Mesendoderm (in vitro differentiated cells): ENCODE measurements at regions not wholly inside any gene's neighbourhood (a gene's known extent, or its start where the extent isn't known, plus 50 kb on each side); places are given as distances from the start of the nearest gene placed in this dataset.

Experiments used
- DNase-seq: peaks from one replicate; pipeline ENCODE4 v3.0.0; 2013
- H2AK5ac ChIP-seq: 2 replicates; pipeline ENCODE4 v1.6.1; 2013; ENCODE audit warnings: low read length, inconsistent platforms
- H2BK120ac ChIP-seq: 2 replicates; pipeline ENCODE4 v1.6.1; 2013; ENCODE audit warnings: low read depth, mild to moderate bottlenecking, low read length, moderate library complexity, mixed read lengths
- H2BK15ac ChIP-seq: replicated peaks from 2 replicates; pipeline ENCODE4 v1.6.1; 2013; ENCODE audit warnings: low read depth, mild to moderate bottlenecking, moderate library complexity
- H2BK5ac ChIP-seq: 2 replicates; pipeline ENCODE4 v1.6.1; 2013; ENCODE audit warnings: low read length, inconsistent platforms
- H3K18ac ChIP-seq: 2 replicates; pipeline ENCODE4 v1.6.1; 2013; ENCODE audit warnings: mild to moderate bottlenecking, low read length, mixed read lengths
- H3K23ac ChIP-seq: one replicate; pipeline ENCODE4 v1.6.1; 2013; ENCODE audit warnings: low read length
- H3K27ac ChIP-seq: 2 replicates; pipeline ENCODE4 v1.5.1; 2013; ENCODE audit warnings: low read depth, mild to moderate bottlenecking, inconsistent platforms, low read length, moderate library complexity
- H3K27me3 ChIP-seq: 2 replicates; pipeline ENCODE4 v1.6.1; 2013; ENCODE audit warnings: low read length, control low read depth, mild to moderate bottlenecking, inconsistent platforms; ENCODE audit not compliant: insufficient read depth, poor library complexity
- H3K36me3 ChIP-seq: 2 replicates; pipeline ENCODE4 v1.6.1; 2013; ENCODE audit warnings: low read length, inconsistent platforms; ENCODE audit not compliant: control insufficient read depth, insufficient read depth
- H3K4ac ChIP-seq: one replicate; pipeline ENCODE4 v1.6.1; 2013; ENCODE audit warnings: low read depth, mild to moderate bottlenecking, low read length, moderate library complexity
- H3K4me1 ChIP-seq: 2 replicates; pipeline ENCODE4 v1.6.1; 2013; ENCODE audit warnings: low read depth, low read length, inconsistent platforms; ENCODE audit not compliant: control insufficient read depth
- H3K4me2 ChIP-seq: 2 replicates; pipeline ENCODE4 v1.6.1; 2013; ENCODE audit warnings: low read length
- H3K4me3 ChIP-seq: 2 replicates; pipeline ENCODE4 v1.5.1; 2013; ENCODE audit warnings: mild to moderate bottlenecking, low read length
- H3K56ac ChIP-seq: one replicate; pipeline ENCODE4 v1.6.1; 2013; ENCODE audit warnings: low read length
- H3K79me1 ChIP-seq: 2 replicates; pipeline ENCODE4 v1.6.1; 2013; ENCODE audit warnings: low read length, inconsistent platforms
- H3K79me2 ChIP-seq: 2 replicates; pipeline ENCODE4 v1.6.1; 2013; ENCODE audit warnings: mild to moderate bottlenecking, low read length; ENCODE audit not compliant: control insufficient read depth, insufficient read depth
- H3K9ac ChIP-seq: 2 replicates; pipeline ENCODE4 v1.6.1; 2013; ENCODE audit warnings: low read length, inconsistent platforms
- H4K5ac ChIP-seq: one replicate; pipeline ENCODE4 v1.6.1; 2013; ENCODE audit warnings: low read length
- H4K8ac ChIP-seq: one replicate; pipeline ENCODE4 v1.6.1; 2013; ENCODE audit warnings: low read depth, mild to moderate bottlenecking, control low read depth, low read length, moderate library complexity
- WGBS: extraction: QIAGEN DNeasy Blood & Tissue Kit; methylation state at CpG from one replicate; pipeline ENCODE4 v1.1.7; 2013; ENCODE audit warnings: low lambda C conversion rate, missing lambda C conversion rate; ENCODE audit not compliant: insufficient coverage; ENCODE audit errors: extremely low coverage; 5-methylcytosine and 5-hydroxymethylcytosine counted together

DNA sequence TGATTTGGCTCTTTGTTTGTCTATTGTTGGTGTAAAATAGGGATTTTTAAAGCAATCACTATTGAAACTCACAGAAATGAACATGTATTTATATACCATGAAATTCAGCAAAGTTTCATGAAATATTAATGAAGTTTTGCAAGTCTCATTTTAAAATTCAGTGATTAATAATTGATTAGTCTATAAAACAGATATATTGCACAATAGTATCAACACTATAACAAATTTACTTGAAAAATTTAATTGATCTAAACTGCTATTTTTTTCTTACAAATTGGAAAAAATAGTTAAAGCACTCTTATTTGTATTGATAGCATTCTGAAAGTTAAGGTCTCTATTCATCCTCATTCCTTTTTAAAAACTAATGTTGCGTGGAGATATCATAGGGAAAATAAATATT is 121.0 kb upstream of the PCDH9 start:
- H3K79me1 ChIP-seq = no peaks in the 10 kb centered on the region
- no peak overlapping the region for H3K56ac ChIP-seq
- no peak overlapping the region for H3K4me2 ChIP-seq
- H3K9ac ChIP-seq = no peak overlapping the region
- no peak overlapping the region for H3K23ac ChIP-seq
- no peak overlapping the region for H2BK120ac ChIP-seq
- H4K8ac ChIP-seq = no peak overlapping the region
- no peak overlapping the region for H2BK5ac ChIP-seq
- H3K27ac ChIP-seq = no peak overlapping the region
- no peaks in the 10 kb centered on the region for H3K79me2 ChIP-seq
- no peak overlapping the region for H3K4me3 ChIP-seq
- H4K5ac ChIP-seq = no peak overlapping the region
- H3K4me1 ChIP-seq = no peaks in the 10 kb centered on the region
- no CpG with 5 or more reads among the region's 1 CpG for WGBS
- no peak overlapping the region for H3K18ac ChIP-seq
- no peak overlapping the region for H2BK15ac ChIP-seq
- no peak overlapping the region for H2AK5ac ChIP-seq
- H3K36me3 ChIP-seq = no peaks in the 10 kb centered on the region
- no peaks in the 10 kb centered on the region for H3K27me3 ChIP-seq
- no peak for DNase-seq
- H3K4ac ChIP-seq = no peak overlapping the region

DNA sequence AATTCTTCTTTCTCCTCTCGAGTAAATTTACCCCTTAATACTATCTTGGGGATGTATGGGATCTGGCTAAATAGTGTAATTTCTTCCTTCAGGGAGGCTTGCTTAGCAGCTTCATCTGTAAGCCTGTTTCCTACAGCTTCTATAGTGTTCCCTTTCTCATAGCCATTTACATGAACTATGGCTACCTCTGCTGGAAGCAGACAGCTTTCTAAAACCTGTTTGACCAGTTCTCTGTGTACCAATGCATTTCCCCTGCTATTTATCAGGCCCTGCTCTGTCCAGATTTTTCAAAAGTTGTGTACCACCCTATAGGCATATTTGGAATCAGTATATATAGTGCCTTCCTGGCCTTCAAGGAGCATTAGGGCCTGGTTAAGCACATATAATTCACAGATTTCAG is 113.6 kb upstream of the PCDH9 start:
- Histone ChIP-seq H3K9ac (no peak overlapping the region), H3K56ac (no peak overlapping the region), H3K4me3 (no peak overlapping the region), H3K4me2 (no peak overlapping the region), H3K23ac (no peak overlapping the region), H3K27ac (no peak overlapping the region), H3K18ac (no peak overlapping the region), H4K5ac (no peak overlapping the region), H3K4me1 (no peaks in the 10 kb centered on the region), H4K8ac (no peak overlapping the region), H3K79me2 (no peaks in the 10 kb centered on the region), H3K36me3 (no peaks in the 10 kb centered on the region), H2BK15ac (no peak overlapping the region), H3K27me3 (no peaks in the 10 kb centered on the region), H3K4ac (no peak overlapping the region), H2BK5ac (no peak overlapping the region), H2BK120ac (no peak overlapping the region), H3K79me1 (no peaks in the 10 kb centered on the region), H2AK5ac (no peak overlapping the region)
- WGBS = no CpG with 5 or more reads among the region's 1 CpG
- DNase-seq = peak; percentile 7

DNA sequence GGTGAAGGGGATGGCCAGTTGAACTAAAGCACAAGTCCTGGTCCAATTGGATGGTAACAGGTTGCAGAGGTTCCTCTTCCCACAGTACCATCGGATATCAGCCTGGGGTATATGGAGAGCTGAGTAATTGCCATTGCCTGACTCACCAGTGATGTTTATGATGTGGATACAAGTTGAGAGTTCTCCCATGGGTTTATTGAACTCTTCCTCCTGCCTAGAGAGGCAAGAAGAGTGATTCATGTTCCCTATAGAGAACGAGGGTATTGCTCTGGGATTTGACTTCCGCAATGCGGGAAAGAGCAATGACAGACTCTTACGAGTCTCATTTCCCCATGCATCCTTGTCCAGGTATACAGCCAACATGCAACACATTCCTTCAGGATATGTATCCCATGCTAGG is 111.3 kb upstream of the PCDH9 start:
- Histone ChIP-seq H3K18ac (no peak overlapping the region), H2BK5ac (no peak overlapping the region), H3K27me3 (no peaks in the 10 kb centered on the region), H3K23ac (no peak overlapping the region), H3K27ac (no peak overlapping the region), H3K4me1 (no peaks in the 10 kb centered on the region), H4K8ac (no peak overlapping the region), H2BK120ac (no peak overlapping the region), H3K9ac (no peak overlapping the region), H3K4me3 (no peak overlapping the region), H3K4ac (no peak overlapping the region), H2AK5ac (no peak overlapping the region), H3K4me2 (no peak overlapping the region), H3K79me1 (no peaks in the 10 kb centered on the region), H4K5ac (no peak overlapping the region), H2BK15ac (no peak overlapping the region), H3K36me3 (no peaks in the 10 kb centered on the region), H3K56ac (no peak overlapping the region), H3K79me2 (no peaks in the 10 kb centered on the region)
- no CpG with 5 or more reads among the region's 5 CpGs for WGBS
- DNase-seq = no peak

DNA sequence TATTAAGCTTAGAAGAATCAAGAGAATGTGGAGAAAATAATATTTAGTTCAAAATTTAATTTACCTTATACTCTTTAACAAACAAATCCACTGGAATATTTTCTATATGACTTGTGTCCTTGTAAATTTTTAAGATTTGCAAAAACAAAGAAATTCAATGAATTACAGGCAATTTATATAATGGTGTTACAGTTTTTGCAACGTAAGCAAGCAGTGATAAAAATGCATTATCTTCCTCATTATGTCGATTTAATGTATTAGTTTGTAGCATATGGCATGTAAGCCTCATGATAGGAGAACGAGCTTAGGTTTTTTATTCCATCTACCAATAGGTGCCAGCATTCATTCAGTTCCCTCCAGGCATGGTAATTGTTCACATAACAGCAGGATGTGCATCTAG is 100.0 kb upstream of the PCDH9 start:
- H3K4me2 ChIP-seq = no peak overlapping the region
- no peak overlapping the region for H3K56ac ChIP-seq
- no peaks in the 10 kb centered on the region for H3K4me1 ChIP-seq
- no peak overlapping the region for H4K5ac ChIP-seq
- no peak overlapping the region for H3K18ac ChIP-seq
- H2AK5ac ChIP-seq = no peak overlapping the region
- no CpG with 5 or more reads among the region's 3 CpGs for WGBS
- no peak overlapping the region for H2BK15ac ChIP-seq
- H3K9ac ChIP-seq = no peak overlapping the region
- no peaks in the 10 kb centered on the region for H3K79me1 ChIP-seq
- no peak overlapping the region for H2BK120ac ChIP-seq
- H3K23ac ChIP-seq = no peak overlapping the region
- H4K8ac ChIP-seq = no peak overlapping the region
- no peaks in the 10 kb centered on the region for H3K27me3 ChIP-seq
- no peak overlapping the region for H2BK5ac ChIP-seq
- H3K4me3 ChIP-seq = no peak overlapping the region
- H3K79me2 ChIP-seq = no peaks in the 10 kb centered on the region
- no peak overlapping the region for H3K4ac ChIP-seq
- no peak for DNase-seq
- no peak overlapping the region for H3K27ac ChIP-seq
- H3K36me3 ChIP-seq = no peaks in the 10 kb centered on the region

DNA sequence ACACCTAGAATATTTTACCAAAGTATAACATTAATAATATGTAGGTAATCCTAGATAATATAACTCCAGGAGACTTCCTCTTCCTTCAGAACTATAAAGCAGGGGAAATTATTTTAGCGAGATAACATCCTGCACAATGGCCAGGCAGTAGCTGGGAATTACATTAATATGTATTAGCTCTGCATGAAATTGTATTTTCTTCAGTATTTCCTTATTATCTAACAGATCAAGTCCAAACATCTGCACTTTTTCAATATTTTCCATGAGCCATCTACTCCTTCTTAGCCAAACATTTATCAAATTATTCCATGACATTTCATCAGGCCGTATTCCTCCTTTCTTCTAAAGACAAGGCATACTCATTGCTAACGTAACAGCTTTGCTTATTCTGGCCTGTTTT is 98.8 kb upstream of the PCDH9 start:
- no peak overlapping the region for H3K18ac ChIP-seq
- WGBS = no CpG with 5 or more reads among the region's 3 CpGs

DNA sequence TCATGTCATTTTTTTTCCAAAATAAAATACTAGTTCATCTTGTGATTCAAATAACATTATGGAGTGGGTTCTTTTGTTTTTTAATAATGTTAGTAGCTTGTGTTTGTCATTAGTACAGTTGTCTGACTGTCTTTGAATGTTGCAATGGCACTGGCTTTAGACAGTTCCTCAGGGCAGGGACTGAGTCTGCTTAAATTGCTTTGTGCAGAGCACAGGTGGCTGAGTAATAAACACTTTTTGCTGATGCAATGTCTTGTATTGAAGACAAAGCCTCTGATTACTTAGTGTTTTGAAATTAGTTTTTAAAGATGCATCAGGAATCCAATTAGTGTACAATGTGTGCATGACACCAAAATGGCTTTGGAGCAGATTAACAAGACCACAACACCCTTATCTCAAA is 88.7 kb upstream of the PCDH9 start:
- Histone ChIP-seq H3K4me1 (no peaks in the 10 kb centered on the region), H2BK120ac (no peak overlapping the region), H3K79me1 (no peaks in the 10 kb centered on the region), H3K27me3 (no peaks in the 10 kb centered on the region), H4K5ac (no peak overlapping the region), H3K18ac (no peak overlapping the region), H4K8ac (no peak overlapping the region), H3K4me3 (no peak overlapping the region), H2BK5ac (no peak overlapping the region), H3K9ac (no peak overlapping the region), H3K36me3 (no peaks in the 10 kb centered on the region), H3K79me2 (no peaks in the 10 kb centered on the region), H3K23ac (no peak overlapping the region), H2AK5ac (no peak overlapping the region), H3K27ac (no peak overlapping the region), H3K56ac (no peak overlapping the region), H3K4ac (no peak overlapping the region), H2BK15ac (no peak overlapping the region), H3K4me2 (no peak overlapping the region)
- no peak for DNase-seq

More for the DNA sequence above, 98.8 kb upstream of the PCDH9 start:
- H2BK5ac ChIP-seq = no peak overlapping the region
- no peak for DNase-seq
- H3K36me3 ChIP-seq = no peaks in the 10 kb centered on the region
- no peak overlapping the region for H3K9ac ChIP-seq
- no peaks in the 10 kb centered on the region for H3K27me3 ChIP-seq
- H3K27ac ChIP-seq = no peak overlapping the region
- H2BK15ac ChIP-seq = no peak overlapping the region
- no peak overlapping the region for H4K5ac ChIP-seq
- no peak overlapping the region for H3K4me3 ChIP-seq
- H3K56ac ChIP-seq = no peak overlapping the region
- no peak overlapping the region for H3K4me2 ChIP-seq
- H3K79me2 ChIP-seq = no peaks in the 10 kb centered on the region
- no peaks in the 10 kb centered on the region for H3K79me1 ChIP-seq
- no peak overlapping the region for H2AK5ac ChIP-seq
- no peaks in the 10 kb centered on the region for H3K4me1 ChIP-seq
- H2BK120ac ChIP-seq = no peak overlapping the region
- H4K8ac ChIP-seq = no peak overlapping the region
- no peak overlapping the region for H3K4ac ChIP-seq
- no peak overlapping the region for H3K23ac ChIP-seq
